ENCODE measurements at regions not wholly inside any gene's neighbourhood (a gene's known extent, or its start where the extent isn't known, plus 50 kb on each side); places are given as distances from the start of the nearest gene placed in this dataset.
"Not testable (repeated sequence)": the region's sequence is repeated elsewhere in the genome, so short reads cannot be mapped to it uniquely, and the experiment has no call there.

DNA sequence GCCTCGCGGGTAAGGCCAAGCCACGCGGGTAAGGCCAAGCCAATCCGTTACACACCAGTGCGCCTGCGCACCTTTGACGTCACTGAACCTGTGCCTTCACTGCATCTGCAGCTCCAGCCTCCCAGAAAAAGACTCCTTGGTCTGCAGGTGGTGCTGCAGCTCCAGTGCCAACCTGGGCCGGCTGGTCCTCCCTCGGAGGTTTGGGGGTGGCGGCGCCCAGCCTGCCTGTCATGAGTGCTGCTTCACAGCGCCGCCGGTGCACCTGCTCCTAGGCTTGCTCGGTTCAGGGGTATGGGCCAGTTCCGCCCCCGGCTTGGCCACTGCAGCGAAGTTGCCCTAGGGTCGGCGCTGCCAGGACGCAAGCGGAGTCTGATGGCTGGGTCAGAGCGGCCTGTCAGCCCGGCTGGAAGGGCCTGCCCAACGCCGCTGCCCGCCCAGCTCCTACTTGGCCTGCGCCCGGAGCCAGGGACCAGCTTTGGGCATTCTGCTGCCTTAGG is 146.6 kb downstream of the USP22 start:
- Histone ChIP-seq H3K4me3 (ENCODE audit: low read depth, low read length) (no peak overlapping the region), H3K27me3 (ENCODE audit: control insufficient read depth, insufficient read depth, low read length) (no peaks in the 10 kb centered on the region), H3K9me3 (ENCODE audit: control insufficient read depth, low read length) (no peaks in the 10 kb centered on the region), H2AFZ (no peak overlapping the region), H3K27ac (no peak overlapping the region), H3K9ac (no peak overlapping the region), H3K4me2 (ENCODE audit: low read length) (no peak overlapping the region), H3K4me1 (no peaks in the 10 kb centered on the region), H3K79me2 (no peaks in the 10 kb centered on the region), H3K36me3 (ENCODE audit: control insufficient read depth, insufficient read depth, low read length) (no peaks in the 10 kb centered on the region)
- TF ChIP-seq, protein P1, sequence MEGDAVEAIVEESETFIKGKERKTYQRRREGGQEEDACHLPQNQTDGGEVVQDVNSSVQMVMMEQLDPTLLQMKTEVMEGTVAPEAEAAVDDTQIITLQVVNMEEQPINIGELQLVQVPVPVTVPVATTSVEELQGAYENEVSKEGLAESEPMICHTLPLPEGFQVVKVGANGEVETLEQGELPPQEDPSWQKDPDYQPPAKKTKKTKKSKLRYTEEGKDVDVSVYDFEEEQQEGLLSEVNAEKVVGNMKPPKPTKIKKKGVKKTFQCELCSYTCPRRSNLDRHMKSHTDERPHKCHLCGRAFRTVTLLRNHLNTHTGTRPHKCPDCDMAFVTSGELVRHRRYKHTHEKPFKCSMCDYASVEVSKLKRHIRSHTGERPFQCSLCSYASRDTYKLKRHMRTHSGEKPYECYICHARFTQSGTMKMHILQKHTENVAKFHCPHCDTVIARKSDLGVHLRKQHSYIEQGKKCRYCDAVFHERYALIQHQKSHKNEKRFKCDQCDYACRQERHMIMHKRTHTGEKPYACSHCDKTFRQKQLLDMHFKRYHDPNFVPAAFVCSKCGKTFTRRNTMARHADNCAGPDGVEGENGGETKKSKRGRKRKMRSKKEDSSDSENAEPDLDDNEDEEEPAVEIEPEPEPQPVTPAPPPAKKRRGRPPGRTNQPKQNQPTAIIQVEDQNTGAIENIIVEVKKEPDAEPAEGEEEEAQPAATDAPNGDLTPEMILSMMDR (IDR thresholded peaks at IDR 0.05), result no peak

DNA sequence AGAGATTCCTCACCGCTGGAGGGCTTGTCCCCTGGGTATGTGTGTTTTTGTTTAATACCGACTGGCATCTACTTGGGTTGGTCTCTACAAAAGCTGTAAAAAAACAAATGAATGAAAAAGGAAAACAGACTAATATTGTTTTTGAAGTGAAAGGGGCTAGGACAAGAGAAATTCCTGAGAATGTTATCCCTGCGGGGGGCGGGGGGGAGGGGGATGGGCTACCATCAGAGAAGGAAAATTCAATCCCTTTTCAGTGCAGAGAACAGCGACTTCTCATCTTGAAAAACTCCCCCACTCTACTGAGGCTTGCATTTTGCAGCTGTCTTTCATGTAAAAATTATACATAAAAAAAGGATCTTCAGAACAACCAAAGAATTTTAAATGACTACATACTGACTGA is 144.1 kb downstream of the USP22 start:
- not testable (repeated sequence) for H3K79me2 ChIP-seq; H2AFZ ChIP-seq; H3K36me3 ChIP-seq (ENCODE audit: control insufficient read depth, insufficient read depth, low read length); H3K9ac ChIP-seq; H3K9me3 ChIP-seq (ENCODE audit: control insufficient read depth, low read length); H3K27ac ChIP-seq; H3K4me2 ChIP-seq (ENCODE audit: low read length); H3K4me3 ChIP-seq (ENCODE audit: low read depth, low read length); H3K27me3 ChIP-seq (ENCODE audit: control insufficient read depth, insufficient read depth, low read length); H3K4me1 ChIP-seq

DNA sequence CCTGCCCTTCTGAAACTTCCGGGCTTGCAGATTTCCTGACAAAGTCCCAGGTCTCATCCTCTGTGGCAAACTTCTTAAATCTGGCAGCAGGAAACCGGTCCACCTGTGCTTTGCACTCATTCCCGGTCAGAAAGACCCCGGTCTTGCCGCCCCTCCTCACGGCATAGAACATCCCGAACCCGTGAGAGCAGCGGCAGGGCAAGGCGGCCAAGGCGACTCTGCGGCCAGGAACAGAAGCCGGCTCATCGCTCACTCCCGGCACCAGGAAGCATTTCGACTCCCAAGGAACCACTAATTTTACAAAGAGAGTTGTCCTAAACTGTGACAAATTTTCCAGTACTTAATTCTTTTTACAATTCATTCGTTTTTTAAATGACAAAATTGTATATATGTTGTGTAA is 140.3 kb downstream of the USP22 start:
- not testable (repeated sequence) for H3K27ac ChIP-seq; H3K27me3 ChIP-seq (ENCODE audit: control insufficient read depth, insufficient read depth, low read length); H3K4me3 ChIP-seq (ENCODE audit: low read depth, low read length); H3K36me3 ChIP-seq (ENCODE audit: control insufficient read depth, insufficient read depth, low read length); H3K9ac ChIP-seq; H3K4me1 ChIP-seq; H3K9me3 ChIP-seq (ENCODE audit: control insufficient read depth, low read length); H3K79me2 ChIP-seq; H2AFZ ChIP-seq; H3K4me2 ChIP-seq (ENCODE audit: low read length)

DNA sequence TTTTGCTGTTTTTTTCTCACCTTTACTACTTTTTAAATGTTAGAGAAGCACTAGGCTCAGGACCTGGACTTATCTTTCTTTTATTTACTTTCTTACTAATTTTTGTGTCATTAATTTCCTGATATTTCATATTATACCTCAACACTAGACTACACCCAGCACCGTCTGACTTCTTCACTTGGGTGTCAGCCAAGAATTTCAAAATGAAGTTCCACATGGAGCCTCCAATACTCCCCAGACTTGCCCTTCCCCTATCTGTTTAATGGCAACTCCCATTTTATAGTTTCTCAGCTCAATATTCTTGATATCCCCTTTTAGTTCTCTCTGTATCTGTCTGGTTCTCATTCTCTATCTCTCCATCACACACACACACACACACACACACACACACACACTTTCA is 139.3 kb downstream of the USP22 start:
- H3K4me3 ChIP-seq (ENCODE audit: low read depth, low read length); H3K4me1 ChIP-seq; H3K79me2 ChIP-seq; H2AFZ ChIP-seq; H3K9me3 ChIP-seq (ENCODE audit: control insufficient read depth, low read length); H3K9ac ChIP-seq; H3K36me3 ChIP-seq (ENCODE audit: control insufficient read depth, insufficient read depth, low read length); H3K4me2 ChIP-seq (ENCODE audit: low read length); H3K27ac ChIP-seq; H3K27me3 ChIP-seq (ENCODE audit: control insufficient read depth, insufficient read depth, low read length): not testable (repeated sequence)

DNA sequence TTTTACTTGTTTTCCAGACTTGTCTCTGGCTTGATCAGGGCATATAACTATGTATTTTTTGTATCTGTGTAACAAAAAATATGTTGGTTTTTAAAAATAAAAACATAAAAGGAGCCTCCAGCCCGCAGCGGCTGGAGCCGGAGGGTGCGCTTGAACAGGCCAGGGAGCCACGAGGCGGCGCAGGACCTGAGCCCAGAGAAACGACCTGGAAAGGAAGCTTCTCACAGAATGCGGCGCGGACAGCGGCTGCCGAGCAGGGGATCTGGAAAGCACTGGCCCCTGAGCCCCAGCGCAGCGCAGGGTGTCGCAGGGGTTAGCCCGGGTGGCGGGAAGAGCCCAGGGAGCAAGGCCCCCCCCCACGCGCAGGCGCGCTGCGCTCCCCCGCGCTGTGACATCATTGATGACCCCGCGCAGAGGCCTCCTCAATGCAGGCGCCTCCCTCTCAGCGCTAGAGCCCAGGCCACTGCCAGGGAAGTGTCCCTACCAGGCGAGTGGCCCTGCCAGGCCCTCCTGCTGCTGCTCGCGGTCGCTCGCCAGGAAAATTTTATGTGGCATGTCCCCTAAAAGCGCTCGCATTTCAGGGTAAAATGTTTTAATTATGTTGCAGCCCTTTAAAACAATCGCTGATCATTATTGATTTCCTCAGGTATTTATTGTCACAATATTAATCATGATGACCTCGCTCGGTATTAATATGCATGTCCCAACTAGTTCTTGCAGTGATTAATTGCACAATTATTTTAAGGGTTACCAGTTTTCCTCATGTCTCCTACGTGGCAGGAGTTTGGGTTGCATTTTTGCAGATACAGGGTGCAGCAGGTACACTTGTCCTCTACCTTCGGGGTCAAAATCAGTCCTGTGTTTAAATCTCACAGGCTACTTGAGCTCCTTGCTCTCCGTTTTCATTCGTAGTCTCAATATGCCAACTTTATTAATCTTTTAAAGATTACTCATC is 134.2 kb downstream of the USP22 start:
- H3K27me3 ChIP-seq (ENCODE audit: control insufficient read depth, insufficient read depth, low read length), result no peaks in the 10 kb centered on the region
- H3K36me3 ChIP-seq (ENCODE audit: control insufficient read depth, insufficient read depth, low read length), result no peaks in the 10 kb centered on the region
- no peak overlapping the region for H3K9ac ChIP-seq
- peak overlapping the region; percentile 73 for H3K27ac ChIP-seq
- TF ChIP-seq, protein P1 (IDR thresholded peaks at IDR 0.05), result peak; percentile 55
- H3K79me2 ChIP-seq, result no peaks in the 10 kb centered on the region
- H3K9me3 ChIP-seq (ENCODE audit: control insufficient read depth, low read length), result no peaks in the 10 kb centered on the region
- peaks cover 3% of the 10 kb centered on the region for H3K4me1 ChIP-seq
- H3K4me3 ChIP-seq (ENCODE audit: low read depth, low read length), result peak overlapping the region; percentile 68
- peak overlapping the region; percentile 94 for H2AFZ ChIP-seq
- peak overlapping the region; percentile 77 for H3K4me2 ChIP-seq (ENCODE audit: low read length)

DNA sequence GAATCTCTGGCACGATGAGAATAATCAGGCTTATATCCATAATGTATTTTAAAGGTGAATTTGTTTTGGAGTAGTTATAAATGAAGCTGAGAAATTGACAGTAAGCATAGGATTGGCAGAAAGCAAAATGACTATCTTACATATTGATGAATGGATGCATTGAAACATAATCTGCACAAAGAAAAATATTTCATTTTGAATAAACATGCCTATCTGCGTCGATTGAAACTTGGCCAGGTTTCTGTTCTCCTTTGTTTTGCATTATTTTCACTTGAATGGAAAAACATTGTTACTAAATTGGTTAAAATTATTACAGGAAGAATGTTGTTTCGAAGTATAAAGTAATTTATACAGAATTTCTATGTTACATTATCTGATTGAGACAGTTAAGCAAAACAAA is 128.2 kb downstream of the USP22 start:
- no peaks in the 10 kb centered on the region for H3K79me2 ChIP-seq
- no peaks in the 10 kb centered on the region for H3K27me3 ChIP-seq (ENCODE audit: control insufficient read depth, insufficient read depth, low read length)
- H3K27ac ChIP-seq, result no peak overlapping the region
- H3K4me3 ChIP-seq (ENCODE audit: low read depth, low read length), result no peak overlapping the region
- H3K9me3 ChIP-seq (ENCODE audit: control insufficient read depth, low read length), result no peaks in the 10 kb centered on the region
- H2AFZ ChIP-seq, result no peak overlapping the region
- no peaks in the 10 kb centered on the region for H3K36me3 ChIP-seq (ENCODE audit: control insufficient read depth, insufficient read depth, low read length)
- no peaks in the 10 kb centered on the region for H3K4me1 ChIP-seq
- no peak overlapping the region for H3K9ac ChIP-seq
- TF ChIP-seq, protein P1 (IDR thresholded peaks at IDR 0.05), result no peak
- H3K4me2 ChIP-seq (ENCODE audit: low read length), result no peak overlapping the region
